NOMO-1 (cell line): ENCODE measurements at regions not wholly inside any gene's neighbourhood (a gene's known extent, or its start where the extent isn't known, plus 50 kb on each side); places are given as distances from the start of the nearest gene placed in this dataset.

Source experiments
- DNase-seq, 2 experiments: peaks; one replicate each; lab custom pipeline; 2025; ENCODE audit not compliant: unreplicated experiment in 2 of 2; lab: John Stamatoyannopoulos, UW

GRCh38 chr9:16153741-16154140 lies 600.9 kb downstream of the CCDC171 start:
- no peak for DNase-seq

GRCh38 chr9:16154521-16155078 lies 601.8 kb downstream of the CCDC171 start:
- no peak for DNase-seq

- no peak for DNase-seq
Measured at GRCh38 chr9:16155878-16156277, 603.0 kb downstream of the CCDC171 start.

GRCh38 chr9:16157216-16157615 lies 604.4 kb downstream of the CCDC171 start:
- DNase-seq = no peak

GRCh38 chr9:16157651-16158050 lies 604.8 kb downstream of the CCDC171 start:
- DNase-seq = no peak

GRCh38 chr9:16158093-16158492 lies 605.2 kb downstream of the CCDC171 start:
- DNase-seq = no peak

GRCh38 chr9:16161483-16161882 lies 608.6 kb downstream of the CCDC171 start:
- no peak for DNase-seq

- DNase-seq = no peak
Measured at GRCh38 chr9:16170119-16170518, 617.3 kb downstream of the CCDC171 start.

- DNase-seq = no peak
Measured at GRCh38 chr9:16171911-16172310, 619.1 kb downstream of the CCDC171 start.

- DNase-seq = no peak
Measured at GRCh38 chr9:16172796-16173195, 620.0 kb downstream of the CCDC171 start.

GRCh38 chr9:16174915-16175314 lies 622.1 kb downstream of the CCDC171 start:
- DNase-seq = no peak

GRCh38 chr9:16175461-16175860 lies 622.6 kb downstream of the CCDC171 start:
- no peak for DNase-seq

GRCh38 chr9:16178294-16178693 lies 625.5 kb downstream of the CCDC171 start:
- DNase-seq = no peak

- no peak for DNase-seq
Measured at GRCh38 chr9:16179566-16179965, 626.7 kb downstream of the CCDC171 start.

GRCh38 chr9:16180091-16180490 lies 627.2 kb downstream of the CCDC171 start:
- no peak for DNase-seq

GRCh38 chr9:16180546-16180945 lies 627.7 kb downstream of the CCDC171 start:
- DNase-seq = no peak

- DNase-seq = no peak
Measured at GRCh38 chr9:16181539-16181938, 628.7 kb downstream of the CCDC171 start.

GRCh38 chr9:16182784-16183183 lies 629.9 kb downstream of the CCDC171 start:
- DNase-seq = no peak

- no peak for DNase-seq
Measured at GRCh38 chr9:16184964-16185646, 632.3 kb downstream of the CCDC171 start.

GRCh38 chr9:16191191-16191590 lies 638.3 kb downstream of the CCDC171 start:
- no peak for DNase-seq

GRCh38 chr9:16191691-16192402 lies 639.0 kb downstream of the CCDC171 start:
- DNase-seq = peak in 1 of 2 experiments; percentile 0

- DNase-seq = no peak
Measured at GRCh38 chr9:16192403-16193017, 639.7 kb downstream of the CCDC171 start.
